Liver (tissue), 3 donors: ENCODE measurements at regions not wholly inside any gene's neighbourhood (a gene's known extent, or its start where the extent isn't known, plus 50 kb on each side); places are given as distances from the start of the nearest gene placed in this dataset.

Source experiments
- EGR1 ChIP-seq, 2 donors: IDR thresholded peaks; 2 replicates each; pipeline ENCODE4 v1.6.1; 2016 to 2018; ENCODE audit warnings: antibody characterized with exemption in 2 of 2, low read depth in 2 of 2
- FOXA1 ChIP-seq: IDR thresholded peaks from 2 replicates; pipeline ENCODE4 v1.6.1; 2016; ENCODE audit warnings: antibody characterized with exemption
- GABPA ChIP-seq, 2 donors: IDR thresholded peaks in 1 of 2; conservative IDR thresholded peaks in 1 of 2; 2 replicates each; pipeline ENCODE4 v1.6.1; 2016; ENCODE audit warnings: antibody characterized with exemption in 2 of 2, mild to moderate bottlenecking in 1 of 2, moderate library complexity in 1 of 2
- HNF4A ChIP-seq, 2 donors: conservative IDR thresholded peaks; 2 replicates each; pipeline ENCODE4 v1.6.1; 2016; ENCODE audit warnings: antibody characterized with exemption in 2 of 2, mild to moderate bottlenecking in 2 of 2
- JUND ChIP-seq, 2 donors: IDR thresholded peaks; 2 replicates each; pipeline ENCODE4 v1.6.1; 2016; ENCODE audit warnings: antibody characterized with exemption in 2 of 2
- NR2F2 ChIP-seq: IDR thresholded peaks from 2 replicates; pipeline ENCODE4 v1.6.1; 2016; ENCODE audit warnings: antibody characterized with exemption
- RAD21 ChIP-seq, 2 donors: IDR thresholded peaks; 2 replicates each; pipeline ENCODE4 v1.6.1; 2016; ENCODE audit warnings: antibody characterized with exemption in 2 of 2, mild to moderate bottlenecking in 2 of 2
- TAF1 ChIP-seq: conservative IDR thresholded peaks from 2 replicates; pipeline ENCODE4 v1.6.1; 2016; ENCODE audit warnings: antibody characterized with exemption, mild to moderate bottlenecking
- YY1 ChIP-seq: IDR thresholded peaks from 2 replicates; pipeline ENCODE4 v1.6.1; 2016; ENCODE audit warnings: antibody characterized with exemption, mild to moderate bottlenecking
- TF ChIP-seq, protein P1 (sequence below): fragments of 150-350 bp; IDR thresholded peaks from 2 replicates; pipeline ENCODE4 v1.5.1; 2017; ENCODE audit warnings: improper control_type of control experiment, low read depth, low read length; ENCODE audit not compliant: missing input control
- TF ChIP-seq, protein P2 (sequence below): IDR thresholded peaks from 2 replicates; pipeline ENCODE4 v1.6.1; 2016; ENCODE audit warnings: antibody characterized with exemption
- TF ChIP-seq, protein P3 (sequence below): IDR thresholded peaks from 2 replicates; pipeline ENCODE4 v1.6.1; 2016; ENCODE audit warnings: antibody characterized with exemption, mild to moderate bottlenecking
- donor health status: healthy.
- donor health status: healthy.

DNA sequence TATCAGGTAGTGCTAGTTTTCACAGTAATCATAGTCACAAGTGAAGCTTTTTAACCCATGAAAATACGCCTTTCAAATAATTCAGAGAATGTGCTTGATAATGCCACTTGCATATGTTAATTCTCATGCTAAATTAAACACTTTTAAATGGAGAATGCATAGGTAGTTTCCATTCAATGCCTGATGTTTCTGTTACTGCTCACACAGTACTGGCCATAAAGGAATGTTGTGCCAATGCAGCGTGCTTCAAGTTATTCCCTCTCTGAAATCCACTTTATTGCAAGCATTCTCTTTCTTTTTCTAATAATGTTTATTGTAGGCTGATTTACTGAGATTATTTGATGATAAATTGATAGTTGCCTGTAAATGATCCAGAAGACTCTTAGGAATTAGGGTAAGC is 513.0 kb upstream of the KLF12 start:
- TF ChIP-seq, protein P1, sequence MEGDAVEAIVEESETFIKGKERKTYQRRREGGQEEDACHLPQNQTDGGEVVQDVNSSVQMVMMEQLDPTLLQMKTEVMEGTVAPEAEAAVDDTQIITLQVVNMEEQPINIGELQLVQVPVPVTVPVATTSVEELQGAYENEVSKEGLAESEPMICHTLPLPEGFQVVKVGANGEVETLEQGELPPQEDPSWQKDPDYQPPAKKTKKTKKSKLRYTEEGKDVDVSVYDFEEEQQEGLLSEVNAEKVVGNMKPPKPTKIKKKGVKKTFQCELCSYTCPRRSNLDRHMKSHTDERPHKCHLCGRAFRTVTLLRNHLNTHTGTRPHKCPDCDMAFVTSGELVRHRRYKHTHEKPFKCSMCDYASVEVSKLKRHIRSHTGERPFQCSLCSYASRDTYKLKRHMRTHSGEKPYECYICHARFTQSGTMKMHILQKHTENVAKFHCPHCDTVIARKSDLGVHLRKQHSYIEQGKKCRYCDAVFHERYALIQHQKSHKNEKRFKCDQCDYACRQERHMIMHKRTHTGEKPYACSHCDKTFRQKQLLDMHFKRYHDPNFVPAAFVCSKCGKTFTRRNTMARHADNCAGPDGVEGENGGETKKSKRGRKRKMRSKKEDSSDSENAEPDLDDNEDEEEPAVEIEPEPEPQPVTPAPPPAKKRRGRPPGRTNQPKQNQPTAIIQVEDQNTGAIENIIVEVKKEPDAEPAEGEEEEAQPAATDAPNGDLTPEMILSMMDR, result no peak
- TF ChIP-seq, protein P2, sequence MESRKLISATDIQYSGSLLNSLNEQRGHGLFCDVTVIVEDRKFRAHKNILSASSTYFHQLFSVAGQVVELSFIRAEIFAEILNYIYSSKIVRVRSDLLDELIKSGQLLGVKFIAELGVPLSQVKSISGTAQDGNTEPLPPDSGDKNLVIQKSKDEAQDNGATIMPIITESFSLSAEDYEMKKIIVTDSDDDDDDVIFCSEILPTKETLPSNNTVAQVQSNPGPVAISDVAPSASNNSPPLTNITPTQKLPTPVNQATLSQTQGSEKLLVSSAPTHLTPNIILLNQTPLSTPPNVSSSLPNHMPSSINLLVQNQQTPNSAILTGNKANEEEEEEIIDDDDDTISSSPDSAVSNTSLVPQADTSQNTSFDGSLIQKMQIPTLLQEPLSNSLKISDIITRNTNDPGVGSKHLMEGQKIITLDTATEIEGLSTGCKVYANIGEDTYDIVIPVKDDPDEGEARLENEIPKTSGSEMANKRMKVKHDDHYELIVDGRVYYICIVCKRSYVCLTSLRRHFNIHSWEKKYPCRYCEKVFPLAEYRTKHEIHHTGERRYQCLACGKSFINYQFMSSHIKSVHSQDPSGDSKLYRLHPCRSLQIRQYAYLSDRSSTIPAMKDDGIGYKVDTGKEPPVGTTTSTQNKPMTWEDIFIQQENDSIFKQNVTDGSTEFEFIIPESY, result no peak
- TF ChIP-seq JUND (IDR thresholded peaks at IDR 0.05) (no peak), YY1 (no peak), TAF1 (no peak), HNF4A (conservative IDR thresholded peaks at IDR 0.05) (no peak), GABPA (IDR thresholded peaks at IDR 0.05 in 1 of 2, conservative IDR thresholded peaks at IDR 0.05 in 1 of 2) (no peak), EGR1 (IDR thresholded peaks at IDR 0.05; ENCODE audit: low read depth in 2 of 2) (no peak), NR2F2 (no peak), RAD21 (IDR thresholded peaks at IDR 0.05) (no peak), FOXA1 (no peak)
- TF ChIP-seq, protein P3, sequence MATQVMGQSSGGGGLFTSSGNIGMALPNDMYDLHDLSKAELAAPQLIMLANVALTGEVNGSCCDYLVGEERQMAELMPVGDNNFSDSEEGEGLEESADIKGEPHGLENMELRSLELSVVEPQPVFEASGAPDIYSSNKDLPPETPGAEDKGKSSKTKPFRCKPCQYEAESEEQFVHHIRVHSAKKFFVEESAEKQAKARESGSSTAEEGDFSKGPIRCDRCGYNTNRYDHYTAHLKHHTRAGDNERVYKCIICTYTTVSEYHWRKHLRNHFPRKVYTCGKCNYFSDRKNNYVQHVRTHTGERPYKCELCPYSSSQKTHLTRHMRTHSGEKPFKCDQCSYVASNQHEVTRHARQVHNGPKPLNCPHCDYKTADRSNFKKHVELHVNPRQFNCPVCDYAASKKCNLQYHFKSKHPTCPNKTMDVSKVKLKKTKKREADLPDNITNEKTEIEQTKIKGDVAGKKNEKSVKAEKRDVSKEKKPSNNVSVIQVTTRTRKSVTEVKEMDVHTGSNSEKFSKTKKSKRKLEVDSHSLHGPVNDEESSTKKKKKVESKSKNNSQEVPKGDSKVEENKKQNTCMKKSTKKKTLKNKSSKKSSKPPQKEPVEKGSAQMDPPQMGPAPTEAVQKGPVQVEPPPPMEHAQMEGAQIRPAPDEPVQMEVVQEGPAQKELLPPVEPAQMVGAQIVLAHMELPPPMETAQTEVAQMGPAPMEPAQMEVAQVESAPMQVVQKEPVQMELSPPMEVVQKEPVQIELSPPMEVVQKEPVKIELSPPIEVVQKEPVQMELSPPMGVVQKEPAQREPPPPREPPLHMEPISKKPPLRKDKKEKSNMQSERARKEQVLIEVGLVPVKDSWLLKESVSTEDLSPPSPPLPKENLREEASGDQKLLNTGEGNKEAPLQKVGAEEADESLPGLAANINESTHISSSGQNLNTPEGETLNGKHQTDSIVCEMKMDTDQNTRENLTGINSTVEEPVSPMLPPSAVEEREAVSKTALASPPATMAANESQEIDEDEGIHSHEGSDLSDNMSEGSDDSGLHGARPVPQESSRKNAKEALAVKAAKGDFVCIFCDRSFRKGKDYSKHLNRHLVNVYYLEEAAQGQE, result no peak
